ENCODE measurements at regions not wholly inside any gene's neighbourhood (a gene's known extent, or its start where the extent isn't known, plus 50 kb on each side); places are given as distances from the start of the nearest gene placed in this dataset.

DNA sequence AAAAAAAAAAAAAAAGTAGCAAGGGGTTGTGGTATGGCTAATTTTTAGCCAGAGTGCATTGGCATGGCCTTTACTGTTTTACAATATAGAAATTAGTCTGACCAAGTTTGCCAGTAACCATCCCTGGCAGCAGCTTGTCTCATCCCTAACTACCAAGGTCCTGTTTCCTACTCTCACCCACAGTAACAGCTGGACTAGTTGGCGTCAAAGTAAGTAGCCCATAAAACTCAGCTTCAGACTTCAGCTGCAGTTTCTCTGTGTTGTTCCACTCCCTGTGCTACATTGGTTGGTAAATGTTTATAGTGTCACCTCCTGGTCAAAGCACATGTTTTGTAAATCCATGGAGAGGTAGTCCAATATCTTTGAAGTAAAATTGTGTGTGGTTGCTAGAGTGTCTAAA lies 691.3 kb downstream of the ZPLD1 start:
- no peak for DNase-seq (ENCODE audit: low spot score)
- Histone ChIP-seq H4K20me1 (ENCODE audit: insufficient read depth, poor library complexity, severe bottlenecking) (no peaks in the 10 kb centered on the region), H3K79me2 (no peaks in the 10 kb centered on the region), H3K4me2 (no peak overlapping the region), H3K36me3 (replicated peaks; ENCODE audit: insufficient read depth, low read depth) (no peaks in the 10 kb centered on the region), H2AFZ (no peak overlapping the region), H3K27ac (no peak overlapping the region), H3K9me3 (ENCODE audit: low read depth) (no peaks in the 10 kb centered on the region), H3K9me2 (replicated peaks; ENCODE audit: insufficient read depth) (no peaks in the 10 kb centered on the region), H3K4me1 (ENCODE audit: insufficient read depth) (no peaks in the 10 kb centered on the region), H3K4me3 (no peak overlapping the region), H3K27me3 (no peaks in the 10 kb centered on the region)
- no peak for TF ChIP-seq EZH2 (IDR thresholded peaks at IDR 0.05; ENCODE audit: borderline replicate concordance)
- TF ChIP-seq, protein P1, sequence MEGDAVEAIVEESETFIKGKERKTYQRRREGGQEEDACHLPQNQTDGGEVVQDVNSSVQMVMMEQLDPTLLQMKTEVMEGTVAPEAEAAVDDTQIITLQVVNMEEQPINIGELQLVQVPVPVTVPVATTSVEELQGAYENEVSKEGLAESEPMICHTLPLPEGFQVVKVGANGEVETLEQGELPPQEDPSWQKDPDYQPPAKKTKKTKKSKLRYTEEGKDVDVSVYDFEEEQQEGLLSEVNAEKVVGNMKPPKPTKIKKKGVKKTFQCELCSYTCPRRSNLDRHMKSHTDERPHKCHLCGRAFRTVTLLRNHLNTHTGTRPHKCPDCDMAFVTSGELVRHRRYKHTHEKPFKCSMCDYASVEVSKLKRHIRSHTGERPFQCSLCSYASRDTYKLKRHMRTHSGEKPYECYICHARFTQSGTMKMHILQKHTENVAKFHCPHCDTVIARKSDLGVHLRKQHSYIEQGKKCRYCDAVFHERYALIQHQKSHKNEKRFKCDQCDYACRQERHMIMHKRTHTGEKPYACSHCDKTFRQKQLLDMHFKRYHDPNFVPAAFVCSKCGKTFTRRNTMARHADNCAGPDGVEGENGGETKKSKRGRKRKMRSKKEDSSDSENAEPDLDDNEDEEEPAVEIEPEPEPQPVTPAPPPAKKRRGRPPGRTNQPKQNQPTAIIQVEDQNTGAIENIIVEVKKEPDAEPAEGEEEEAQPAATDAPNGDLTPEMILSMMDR (IDR thresholded peaks at IDR 0.05; ENCODE audit: poor library complexity) = peak; percentile 17
- 68% methylated on average over 1 of the region's 1 CpG for WGBS (ENCODE audit: low lambda C conversion rate, missing lambda C conversion rate)

DNA sequence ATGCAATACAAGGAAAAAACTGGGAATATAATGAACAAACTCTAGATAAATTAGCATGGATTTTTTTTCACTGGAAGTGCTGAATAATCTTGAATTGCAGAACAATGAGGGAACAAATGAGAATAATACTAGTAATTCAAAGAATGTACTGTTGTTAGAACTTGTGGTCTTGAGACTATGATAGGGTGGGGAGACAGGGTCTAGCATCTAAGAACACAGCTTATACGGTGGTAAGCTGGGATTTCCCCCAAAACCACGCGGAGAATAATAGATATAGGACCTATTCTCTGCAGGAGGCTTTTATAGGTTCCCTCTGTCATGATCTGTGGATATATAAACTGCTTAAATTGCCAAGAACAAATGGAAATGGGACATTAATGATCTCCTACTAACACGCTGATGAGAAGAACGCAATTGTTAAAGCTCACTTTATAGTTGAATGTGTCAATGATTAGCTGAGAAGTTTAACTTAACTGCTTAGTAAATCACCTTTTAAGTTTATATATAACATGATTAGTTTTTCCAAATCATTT lies 692.3 kb downstream of the ZPLD1 start:
- H3K4me3 ChIP-seq = no peak overlapping the region
- TF ChIP-seq EZH2phosphoT487 (IDR thresholded peaks at IDR 0.05; ENCODE audit: low read depth, severe bottlenecking, unreplicated experiment) (no peak), EZH2 (IDR thresholded peaks at IDR 0.05; ENCODE audit: borderline replicate concordance) (no peak)
- TF ChIP-seq, protein P1 (IDR thresholded peaks at IDR 0.05; ENCODE audit: poor library complexity) = no peak
- 81% methylated on average over 5 of the region's 5 CpGs for WGBS (ENCODE audit: low lambda C conversion rate, missing lambda C conversion rate)

DNA sequence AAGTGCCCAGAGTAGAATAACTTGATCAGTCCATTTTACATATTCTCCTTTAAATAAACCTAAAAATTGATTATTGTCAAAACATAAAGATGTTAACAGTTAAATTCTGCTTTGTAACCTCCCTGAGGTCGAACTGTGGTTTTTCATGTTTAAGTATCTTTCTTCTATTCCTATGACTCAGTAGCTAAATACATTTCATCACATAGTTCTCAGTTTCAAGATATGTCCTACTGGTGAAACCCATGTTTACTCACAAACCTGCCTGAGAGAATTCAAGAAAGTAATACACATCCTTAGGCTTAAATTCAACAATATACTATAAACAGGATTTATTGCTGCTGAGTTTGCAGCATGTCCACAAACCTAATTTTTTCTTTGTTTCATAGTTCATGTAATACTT lies 692.9 kb downstream of the ZPLD1 start:
- Histone ChIP-seq H3K4me3 (no peak overlapping the region), H3K27ac (no peak overlapping the region), H2AFZ (no peak overlapping the region), H4K20me1 (ENCODE audit: insufficient read depth, poor library complexity, severe bottlenecking) (no peaks in the 10 kb centered on the region), H3K79me2 (no peaks in the 10 kb centered on the region), H3K27me3 (no peaks in the 10 kb centered on the region), H3K4me1 (ENCODE audit: insufficient read depth) (no peaks in the 10 kb centered on the region), H3K36me3 (replicated peaks; ENCODE audit: insufficient read depth, low read depth) (no peaks in the 10 kb centered on the region), H3K9me2 (replicated peaks; ENCODE audit: insufficient read depth) (no peaks in the 10 kb centered on the region), H3K4me2 (no peak overlapping the region), H3K9me3 (ENCODE audit: low read depth) (no peaks in the 10 kb centered on the region)
- DNase-seq (ENCODE audit: low spot score) = no peak
- 72% methylated on average over 1 of the region's 1 CpG for WGBS (ENCODE audit: low lambda C conversion rate, missing lambda C conversion rate)
- TF ChIP-seq, protein P1 (IDR thresholded peaks at IDR 0.05; ENCODE audit: poor library complexity) = no peak
- TF ChIP-seq EZH2 (IDR thresholded peaks at IDR 0.05; ENCODE audit: borderline replicate concordance) (no peak), EZH2phosphoT487 (IDR thresholded peaks at IDR 0.05; ENCODE audit: low read depth, severe bottlenecking, unreplicated experiment) (no peak)

More for the DNA sequence above, 692.3 kb downstream of the ZPLD1 start:
- H3K9me2 ChIP-seq (replicated peaks; ENCODE audit: insufficient read depth) = no peaks in the 10 kb centered on the region
- no peaks in the 10 kb centered on the region for H4K20me1 ChIP-seq (ENCODE audit: insufficient read depth, poor library complexity, severe bottlenecking)
- no peaks in the 10 kb centered on the region for H3K79me2 ChIP-seq
- no peaks in the 10 kb centered on the region for H3K36me3 ChIP-seq (replicated peaks; ENCODE audit: insufficient read depth, low read depth)
- no peaks in the 10 kb centered on the region for H3K4me1 ChIP-seq (ENCODE audit: insufficient read depth)
- no peak overlapping the region for H3K4me2 ChIP-seq
- no peak overlapping the region for H2AFZ ChIP-seq
- H3K27ac ChIP-seq = no peak overlapping the region
- no peaks in the 10 kb centered on the region for H3K27me3 ChIP-seq
- no peak for DNase-seq (ENCODE audit: low spot score)
- H3K9me3 ChIP-seq (ENCODE audit: low read depth) = no peaks in the 10 kb centered on the region
